ENCODE measurements at regions not wholly inside any gene's neighbourhood (a gene's known extent, or its start where the extent isn't known, plus 50 kb on each side); places are given as distances from the start of the nearest gene placed in this dataset.

GRCh38 chr2:60368456-60368855 is 185.0 kb downstream of the BCL11A start:
- H3K36me3 ChIP-seq (ENCODE audit: low read depth): no peaks in the 10 kb centered on the region
- H3K4me1 ChIP-seq (replicated peaks; ENCODE audit: insufficient read depth): no peaks in the 10 kb centered on the region
- DNase-seq: no peak
- H3K9me3 ChIP-seq (ENCODE audit: insufficient read depth, low read depth): no peaks in the 10 kb centered on the region
- no peak overlapping the region for H3K4me2 ChIP-seq
- no peaks in the 10 kb centered on the region for H3K9me2 ChIP-seq (ENCODE audit: insufficient read depth)
- no peaks in the 10 kb centered on the region; the same call in 1 of the 2 replicates for H4K20me1 ChIP-seq (ENCODE audit: insufficient read depth)
- H3K79me2 ChIP-seq (ENCODE audit: low read depth): no peaks in the 10 kb centered on the region
- intact Hi-C loops (cut with micrococcal nuclease; ENCODE audit: unreplicated experiment): no loop called here
- peaks cover 88% of the 10 kb centered on the region for H3K27me3 ChIP-seq (ENCODE audit: insufficient read depth, low read depth)
- no TSS peak for BruUV-seq (replicated peaks)
- no peak overlapping the region for H3K27ac ChIP-seq
- TF ChIP-seq CTCF (conservative IDR thresholded peaks at IDR 0.05): no peak
- no peak for TF ChIP-seq EZH2 (IDR thresholded peaks at IDR 0.05; ENCODE audit: low read depth)
- no peaks in the 10 kb centered on the region for H3F3A ChIP-seq (ENCODE audit: insufficient read depth, low read depth)
- no peak overlapping the region for H2AFZ ChIP-seq
- ChIA-PET CTCF (no interaction called here), POLR2A (ENCODE audit: unreplicated experiment) (no interaction called here)
- no peak overlapping the region for H3K4me3 ChIP-seq

DNA sequence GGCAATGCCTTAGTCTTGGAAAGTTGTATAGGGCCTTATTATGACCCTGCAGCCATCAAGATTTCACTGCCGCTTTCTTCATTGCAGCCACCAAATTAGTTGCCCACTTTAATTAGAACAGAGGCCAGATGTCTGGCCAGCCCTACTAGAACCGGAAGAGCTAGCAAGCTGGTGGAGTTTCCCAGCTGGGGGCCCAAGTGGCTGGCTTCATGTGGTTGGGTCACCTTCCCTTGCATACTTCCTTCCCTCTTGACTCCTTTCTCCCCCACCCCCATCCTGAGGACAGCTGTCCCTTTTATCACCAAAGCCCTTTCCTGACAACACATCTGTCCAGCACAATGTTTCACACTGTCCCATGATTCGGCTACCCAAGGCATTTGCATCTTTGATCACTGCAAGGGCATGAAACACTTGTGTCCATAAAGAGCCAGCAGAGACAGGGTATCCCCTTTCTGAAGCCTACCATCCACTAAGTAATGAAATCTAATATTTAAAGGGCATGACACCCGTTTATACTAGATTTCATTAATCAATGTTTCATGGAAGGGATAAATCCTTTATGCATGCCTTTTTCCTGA is 187.2 kb downstream of the BCL11A start:
- no peaks in the 10 kb centered on the region for H3K36me3 ChIP-seq (ENCODE audit: low read depth)
- CTCF ChIA-PET: no interaction called here

DNA sequence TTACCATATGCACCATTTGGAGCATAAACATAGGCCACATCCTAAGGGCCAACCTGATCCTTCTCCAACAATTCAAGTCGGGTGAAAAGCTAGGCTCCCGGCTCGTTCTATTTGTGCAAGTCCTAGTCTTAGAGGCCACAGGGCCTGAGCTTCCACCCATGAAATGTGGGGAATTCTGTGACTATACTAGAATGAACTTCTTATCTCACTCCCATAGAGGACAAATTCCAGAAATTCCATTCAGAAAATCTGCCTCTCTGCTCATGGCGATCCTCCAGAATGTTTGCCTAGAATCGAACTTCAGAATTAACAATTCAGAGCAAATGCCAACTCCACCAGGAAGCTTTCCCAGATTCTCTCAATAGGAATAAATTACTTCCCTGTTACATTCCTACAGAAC is 187.9 kb downstream of the BCL11A start:
- no peaks in the 10 kb centered on the region for H3K9me3 ChIP-seq (ENCODE audit: insufficient read depth, low read depth)
- H3K79me2 ChIP-seq (ENCODE audit: low read depth): no peaks in the 10 kb centered on the region
- no peaks in the 10 kb centered on the region for H3K9me2 ChIP-seq (ENCODE audit: insufficient read depth)
- no peak for DNase-seq
- intact Hi-C loops (cut with micrococcal nuclease; ENCODE audit: unreplicated experiment): no loop called here
- CTCF ChIA-PET: no interaction called here
- TF ChIP-seq EZH2 (IDR thresholded peaks at IDR 0.05; ENCODE audit: low read depth): no peak
- no peak for TF ChIP-seq CTCF (conservative IDR thresholded peaks at IDR 0.05)
- no peak overlapping the region for H3K4me2 ChIP-seq
- no TSS peak for BruUV-seq (replicated peaks)
- no peak overlapping the region for H2AFZ ChIP-seq
- no peaks in the 10 kb centered on the region for H3F3A ChIP-seq (ENCODE audit: insufficient read depth, low read depth)
- POLR2A ChIA-PET (ENCODE audit: unreplicated experiment): no interaction called here
- no peak overlapping the region for H3K4me3 ChIP-seq
- H3K27me3 ChIP-seq (ENCODE audit: insufficient read depth, low read depth): peaks cover 79% of the 10 kb centered on the region
- no peak overlapping the region for H3K27ac ChIP-seq
- no peaks in the 10 kb centered on the region for H3K36me3 ChIP-seq (ENCODE audit: low read depth)
- no peaks in the 10 kb centered on the region for H4K20me1 ChIP-seq (ENCODE audit: insufficient read depth)
- H3K4me1 ChIP-seq (replicated peaks; ENCODE audit: insufficient read depth): no peaks in the 10 kb centered on the region

More for the DNA sequence above, 187.2 kb downstream of the BCL11A start:
- Histone ChIP-seq H3K4me1 (replicated peaks; ENCODE audit: insufficient read depth) (no peaks in the 10 kb centered on the region), H4K20me1 (ENCODE audit: insufficient read depth) (no peaks in the 10 kb centered on the region; the same call in 1 of the 2 replicates), H3F3A (ENCODE audit: insufficient read depth, low read depth) (no peaks in the 10 kb centered on the region), H3K9me3 (ENCODE audit: insufficient read depth, low read depth) (no peaks in the 10 kb centered on the region), H3K4me3 (no peak overlapping the region), H3K9me2 (ENCODE audit: insufficient read depth) (no peaks in the 10 kb centered on the region), H2AFZ (no peak overlapping the region), H3K4me2 (no peak overlapping the region), H3K79me2 (ENCODE audit: low read depth) (no peaks in the 10 kb centered on the region), H3K27ac (no peak overlapping the region), H3K27me3 (ENCODE audit: insufficient read depth, low read depth) (peaks cover 84% of the 10 kb centered on the region)
- intact Hi-C loops (cut with micrococcal nuclease; ENCODE audit: unreplicated experiment): no loop called here
- POLR2A ChIA-PET (ENCODE audit: unreplicated experiment): no interaction called here
- TF ChIP-seq CTCF (conservative IDR thresholded peaks at IDR 0.05) (no peak), EZH2 (IDR thresholded peaks at IDR 0.05; ENCODE audit: low read depth) (no peak)
- no peak for DNase-seq
- BruUV-seq (replicated peaks): no TSS peak

All from PC-9 (cell line).